ENCODE measurements at regions not wholly inside any gene's neighbourhood (a gene's known extent, or its start where the extent isn't known, plus 50 kb on each side); places are given as distances from the start of the nearest gene placed in this dataset.

DNA sequence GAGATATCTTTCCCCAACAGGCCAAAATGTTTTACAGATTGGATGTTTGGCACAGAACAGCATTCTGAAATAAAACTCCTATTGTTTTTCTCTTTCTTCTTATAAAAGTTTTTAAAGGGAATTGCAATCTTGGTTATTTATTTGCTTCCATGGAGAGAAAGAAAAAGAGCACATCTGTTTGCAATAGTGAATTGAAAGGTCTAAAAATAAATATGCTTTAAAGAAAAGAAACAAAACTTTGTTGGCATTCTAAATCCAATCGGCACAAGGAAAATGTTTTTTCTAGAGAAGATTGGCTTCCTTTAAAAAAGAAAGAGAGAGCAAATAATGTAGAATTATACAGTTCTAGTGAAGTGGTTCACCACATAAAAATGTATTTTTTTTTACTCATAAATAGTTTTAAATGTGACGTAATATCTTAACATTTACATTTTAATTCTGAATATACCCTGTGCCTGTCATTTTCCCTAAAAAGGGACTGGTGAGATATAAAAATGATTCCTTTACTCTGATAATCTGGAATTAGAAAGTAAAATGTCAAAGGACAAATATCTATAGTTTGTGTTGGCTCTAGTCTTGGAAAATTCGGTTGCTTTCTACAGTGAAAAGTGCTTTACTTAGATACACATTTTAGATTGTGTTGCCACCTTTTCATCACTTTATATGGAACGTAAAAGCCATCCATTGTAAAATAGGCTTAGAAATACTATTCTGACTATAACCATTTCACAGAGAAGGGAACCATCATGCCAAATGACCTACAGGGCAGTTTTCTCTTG is 257.4 kb upstream of the CBLB start:
- no peak for TF ChIP-seq YY1 (IDR thresholded peaks at IDR 0.05; ENCODE audit: insufficient read depth, insufficient read length)
- no peak for TF ChIP-seq SUZ12 (IDR thresholded peaks at IDR 0.05; ENCODE audit: extremely low read depth, insufficient read depth, insufficient read length)
- TF ChIP-seq ZNF274 (IDR thresholded peaks at IDR 0.05; ENCODE audit: low read depth, low read length) = no peak
